Mesodermal cell (in vitro differentiated cells): ENCODE measurements at regions not wholly inside any gene's neighbourhood (a gene's known extent, or its start where the extent isn't known, plus 50 kb on each side); places are given as distances from the start of the nearest gene placed in this dataset.

Experiments
- H3K27ac ChIP-seq: 2 replicates; pipeline ENCODE4 v1.7.0; 2013; ENCODE audit warnings: mild to moderate bottlenecking, low read depth, low read length, moderate library complexity; ENCODE audit not compliant: severe bottlenecking
- H3K36me3 ChIP-seq: 2 replicates; pipeline ENCODE4 v1.7.1; 2013; ENCODE audit warnings: mild to moderate bottlenecking, low read length, moderate library complexity; ENCODE audit not compliant: control insufficient read depth, insufficient read depth
- H3K4me1 ChIP-seq: one replicate; pipeline ENCODE4 v1.7.1; 2013; ENCODE audit warnings: mild to moderate bottlenecking, low read length; ENCODE audit not compliant: insufficient read depth, control insufficient read depth, poor library complexity, severe bottlenecking
- H3K4me3 ChIP-seq: 2 replicates; pipeline ENCODE4 v1.7.0; 2013; ENCODE audit warnings: low read length, control low read depth, mild to moderate bottlenecking; ENCODE audit not compliant: insufficient read depth, poor library complexity, severe bottlenecking; ENCODE audit errors: extremely low read depth
- H3K9me3 ChIP-seq: 2 replicates; pipeline ENCODE4 v1.7.1; 2013; ENCODE audit warnings: mild to moderate bottlenecking, low read length, moderate library complexity; ENCODE audit not compliant: control insufficient read depth
- WGBS, 2 experiments: methylation state at CpG; one replicate each; pipeline ENCODE4 v1.1.5; 2013; ENCODE audit warnings: missing lambda C conversion rate in 2 of 2; ENCODE audit not compliant: insufficient coverage in 2 of 2; 5-methylcytosine and 5-hydroxymethylcytosine counted together

DNA sequence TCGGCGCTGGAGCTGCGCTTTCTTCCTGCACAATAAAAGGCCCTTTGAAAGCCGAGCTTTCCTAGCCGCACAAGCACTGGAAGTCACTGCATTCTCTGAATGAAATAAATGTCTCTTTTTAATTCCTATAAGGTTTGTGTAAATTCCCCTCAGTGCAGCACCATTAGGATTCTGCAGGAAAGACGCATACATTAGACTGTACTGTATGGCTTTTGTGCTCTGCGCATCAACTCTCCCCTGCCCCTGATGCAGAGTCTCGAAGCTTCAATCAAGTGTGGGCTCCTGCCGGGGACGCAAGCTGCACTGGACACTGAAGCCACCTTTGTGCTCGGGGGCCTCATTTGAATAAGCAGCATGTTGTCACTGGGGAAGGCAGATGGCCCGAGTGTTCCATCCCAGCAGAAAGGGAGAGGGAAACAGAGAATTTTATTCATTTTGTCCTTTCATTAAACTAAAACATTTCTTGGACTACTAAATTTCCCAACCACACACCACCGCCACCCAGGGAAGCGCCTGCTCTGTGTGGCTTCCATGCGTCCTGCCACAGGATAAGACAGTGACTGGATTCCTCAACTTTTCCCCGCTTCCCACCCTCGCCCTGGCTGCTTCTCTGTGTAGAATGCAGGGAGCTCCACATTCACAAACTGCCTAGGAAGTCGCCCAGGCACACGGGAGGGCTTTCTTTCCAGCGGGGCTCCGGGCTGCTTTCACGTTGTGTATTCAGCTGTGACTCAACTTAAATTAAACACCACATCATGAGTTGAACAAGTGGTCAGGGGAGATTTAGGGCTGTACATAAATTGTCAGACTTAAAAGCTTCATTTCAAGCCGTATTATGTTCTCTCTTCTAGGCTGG, 635.4 kb downstream of the IRX1 start:
- Histone ChIP-seq H3K27ac (no peak overlapping the region), H3K4me1 (no peaks in the 10 kb centered on the region), H3K9me3 (peaks cover 13% of the 10 kb centered on the region), H3K36me3 (no peaks in the 10 kb centered on the region), H3K4me3 (no peak overlapping the region)
- 59 to 74% methylated on average over 11 to 14 of the region's 23 CpGs for WGBS, 2 experiments

DNA sequence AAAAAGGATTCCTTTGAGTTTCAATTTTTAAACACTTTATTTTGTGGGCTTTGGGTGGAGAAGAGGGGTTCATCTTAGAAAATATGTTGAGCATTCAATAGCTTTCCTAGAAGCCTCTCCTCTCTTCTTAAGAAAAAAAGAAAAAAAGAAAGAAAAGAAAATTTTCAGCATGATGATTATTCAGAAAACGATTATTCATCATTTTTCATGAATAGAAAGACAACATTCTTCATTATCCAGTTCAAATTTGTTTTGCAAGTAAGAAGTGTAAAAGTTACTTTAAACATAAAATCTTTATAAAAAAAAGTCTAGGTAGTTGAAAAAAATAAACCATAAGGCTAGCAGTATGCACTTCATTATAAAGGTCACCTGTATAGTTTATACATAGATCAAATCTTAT, 636.5 kb downstream of the IRX1 start:
- no peak overlapping the region for H3K27ac ChIP-seq
- no peaks in the 10 kb centered on the region for H3K36me3 ChIP-seq
- no peak overlapping the region for H3K4me3 ChIP-seq
- H3K4me1 ChIP-seq, result no peaks in the 10 kb centered on the region
- no CpG with 5 or more reads among the region's 1 CpG for WGBS, 2 experiments
- peaks cover 13% of the 10 kb centered on the region for H3K9me3 ChIP-seq

DNA sequence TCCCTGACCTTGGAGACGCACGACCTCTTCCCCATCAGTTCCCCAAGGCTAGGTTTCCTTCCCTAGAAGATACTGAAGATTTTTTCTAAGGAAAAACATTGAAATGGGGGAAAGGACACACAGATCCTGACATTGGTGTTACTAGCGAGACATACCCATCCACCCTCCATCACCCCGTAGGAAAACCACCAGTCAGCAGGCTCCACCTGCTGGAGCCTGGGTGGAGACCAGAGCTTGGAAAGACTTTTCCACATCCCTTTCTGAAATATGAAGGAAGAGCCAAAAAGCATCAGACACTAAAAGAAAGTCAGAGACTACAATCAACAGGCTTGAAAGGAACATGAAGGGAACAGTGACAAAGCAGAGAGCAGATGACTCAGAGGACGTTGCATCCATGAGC, 638.0 kb downstream of the IRX1 start:
- peaks cover 13% of the 10 kb centered on the region for H3K9me3 ChIP-seq
- 80 to 83% methylated on average over 1 to 3 of the region's 5 CpGs for WGBS, 2 experiments
- no peak overlapping the region for H3K27ac ChIP-seq
- H3K36me3 ChIP-seq, result no peaks in the 10 kb centered on the region
- no peaks in the 10 kb centered on the region for H3K4me1 ChIP-seq
- no peak overlapping the region for H3K4me3 ChIP-seq

DNA sequence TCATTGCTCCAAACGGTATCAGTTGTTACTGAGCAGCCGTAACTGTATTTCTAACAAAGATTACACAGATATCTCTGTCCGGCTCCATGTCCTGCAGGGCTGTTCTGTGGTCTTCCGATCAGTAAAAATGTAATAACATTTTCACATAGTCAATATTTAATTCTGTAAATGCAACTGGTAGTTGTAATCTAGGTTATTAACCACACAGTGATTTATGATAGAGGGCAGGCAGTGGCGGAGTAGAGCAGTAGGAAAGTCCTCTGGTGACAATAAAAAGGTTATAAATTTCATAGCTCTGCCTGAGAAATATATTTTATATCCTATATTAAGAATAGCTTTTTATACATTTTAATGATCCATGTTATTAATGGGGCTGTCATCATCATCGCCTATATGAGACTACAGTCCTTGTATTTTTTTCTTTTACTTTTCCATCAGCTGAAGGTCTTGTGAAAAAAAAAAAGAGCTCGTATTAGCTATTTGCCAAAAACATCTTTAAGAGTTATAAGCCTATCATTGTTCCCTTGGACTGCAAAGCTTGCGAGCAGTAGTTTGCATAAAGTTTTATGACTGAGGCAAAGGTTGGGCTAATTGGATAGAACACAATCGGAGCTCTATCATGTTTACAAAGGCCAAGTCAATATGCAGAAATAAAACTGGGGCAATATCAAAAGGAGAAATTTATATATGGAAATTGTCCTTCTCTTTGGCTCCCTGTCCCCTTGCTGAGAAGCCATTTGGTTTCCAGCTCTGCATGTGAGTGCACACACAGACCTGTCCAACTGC, 648.0 kb downstream of the IRX1 start:
- H3K36me3 ChIP-seq, result no peaks in the 10 kb centered on the region
- no peaks in the 10 kb centered on the region for H3K4me1 ChIP-seq
- H3K27ac ChIP-seq, result no peak overlapping the region
- H3K4me3 ChIP-seq, result no peak overlapping the region
- 92 to 100% methylated on average over 2 of the region's 9 CpGs for WGBS, 2 experiments
- no peaks in the 10 kb centered on the region for H3K9me3 ChIP-seq

DNA sequence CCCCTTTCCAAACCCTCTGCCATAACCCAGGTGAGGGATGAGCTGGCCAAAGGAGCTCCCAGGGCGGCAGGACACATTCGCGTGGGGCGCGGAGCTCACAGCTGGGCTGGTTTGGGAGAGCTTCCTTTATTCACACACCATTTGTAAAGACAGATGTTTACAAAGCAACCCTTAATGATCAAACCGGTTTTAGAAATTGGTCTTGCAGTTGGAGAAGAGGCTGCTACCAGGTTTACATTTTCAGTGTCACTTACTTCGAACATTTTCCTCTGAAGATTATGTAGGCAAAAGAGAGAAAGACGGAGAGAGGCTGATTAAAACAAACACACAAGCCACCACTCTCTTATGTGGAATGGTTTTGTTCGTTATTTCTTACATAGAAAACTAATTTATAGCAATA, 648.7 kb downstream of the IRX1 start:
- no peak overlapping the region for H3K27ac ChIP-seq
- H3K4me3 ChIP-seq, result no peak overlapping the region
- H3K9me3 ChIP-seq, result no peaks in the 10 kb centered on the region
- H3K36me3 ChIP-seq, result no peaks in the 10 kb centered on the region
- H3K4me1 ChIP-seq, result no peaks in the 10 kb centered on the region
- 83% methylated on average over 2 of the region's 9 CpGs; no CpG with 5 or more reads in 1 of the 2 experiments for WGBS, 2 experiments

DNA sequence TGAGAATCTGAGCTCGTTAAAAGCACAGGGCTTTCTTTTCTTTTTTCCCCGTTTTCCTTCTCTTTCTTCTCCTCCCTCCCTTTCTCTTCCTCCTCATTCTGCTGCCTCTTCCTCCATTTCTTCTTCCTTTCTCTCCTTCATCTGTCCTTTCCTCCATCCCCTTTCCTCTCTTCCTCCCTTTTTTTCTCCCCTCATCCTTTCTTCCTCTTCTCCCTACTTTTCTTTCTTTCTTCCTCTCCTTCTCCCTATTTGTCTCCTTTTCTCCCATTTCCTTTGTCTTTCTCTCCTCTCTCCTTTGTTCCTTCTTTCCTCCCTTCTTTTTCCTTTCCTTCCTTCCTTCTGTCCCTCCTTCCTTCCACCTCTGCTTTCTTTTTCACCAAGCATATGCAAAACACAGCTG, 649.4 kb downstream of the IRX1 start:
- WGBS, 2 experiments, result 70 to 87% methylated on average over 1 of the region's 2 CpGs
- H3K4me1 ChIP-seq, result no peaks in the 10 kb centered on the region
- H3K27ac ChIP-seq, result no peak overlapping the region
- no peaks in the 10 kb centered on the region for H3K36me3 ChIP-seq
- no peaks in the 10 kb centered on the region for H3K9me3 ChIP-seq
- H3K4me3 ChIP-seq, result no peak overlapping the region

DNA sequence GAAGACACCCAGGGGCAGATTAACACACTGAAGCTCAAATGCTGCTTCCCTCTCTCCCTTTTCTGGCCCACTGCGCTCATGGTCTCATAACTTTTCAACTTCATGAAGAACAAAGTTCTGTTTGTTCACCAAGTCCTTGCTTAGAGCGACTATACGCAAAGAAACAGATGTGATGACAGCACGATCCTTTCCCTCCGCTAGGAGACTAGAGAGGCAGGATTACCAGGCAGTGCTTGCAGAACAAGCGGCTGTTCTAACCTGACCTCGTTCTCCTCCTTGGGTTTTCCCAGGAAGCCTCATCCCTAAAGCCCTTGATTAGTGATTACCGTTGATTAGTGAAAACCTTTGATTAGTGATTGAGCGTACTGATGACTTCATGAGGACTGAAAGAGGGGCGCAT, 649.9 kb downstream of the IRX1 start:
- 95 to 96% methylated on average over 7 to 9 of the region's 10 CpGs for WGBS, 2 experiments
- no peak overlapping the region for H3K27ac ChIP-seq
- H3K4me1 ChIP-seq, result no peaks in the 10 kb centered on the region
- no peak overlapping the region for H3K4me3 ChIP-seq
- H3K36me3 ChIP-seq, result no peaks in the 10 kb centered on the region
- no peaks in the 10 kb centered on the region for H3K9me3 ChIP-seq

DNA sequence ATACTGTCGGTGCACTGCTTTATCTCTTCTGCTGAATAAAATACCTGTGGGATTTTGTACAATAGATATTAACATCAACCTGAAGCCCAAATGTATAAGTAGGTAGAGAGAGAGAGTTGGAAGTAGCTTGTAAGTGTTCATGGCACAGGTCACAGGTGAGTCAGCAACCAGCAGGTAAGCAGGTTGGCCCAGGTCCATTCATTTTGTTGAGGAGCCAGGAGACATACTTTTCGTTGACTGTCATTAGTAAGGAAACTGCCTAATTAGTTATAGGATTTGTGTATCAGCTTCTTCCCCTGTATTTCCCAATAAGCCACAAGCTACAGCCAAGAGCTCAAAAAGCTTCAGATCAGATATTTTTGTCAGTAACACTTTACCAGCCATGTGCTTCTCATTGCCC, 650.8 kb downstream of the IRX1 start:
- Histone ChIP-seq H3K36me3 (no peaks in the 10 kb centered on the region), H3K4me3 (no peak overlapping the region), H3K4me1 (no peaks in the 10 kb centered on the region), H3K27ac (no peak overlapping the region), H3K9me3 (no peaks in the 10 kb centered on the region)
- WGBS, 2 experiments, result no CpG with 5 or more reads among the region's 2 CpGs

DNA sequence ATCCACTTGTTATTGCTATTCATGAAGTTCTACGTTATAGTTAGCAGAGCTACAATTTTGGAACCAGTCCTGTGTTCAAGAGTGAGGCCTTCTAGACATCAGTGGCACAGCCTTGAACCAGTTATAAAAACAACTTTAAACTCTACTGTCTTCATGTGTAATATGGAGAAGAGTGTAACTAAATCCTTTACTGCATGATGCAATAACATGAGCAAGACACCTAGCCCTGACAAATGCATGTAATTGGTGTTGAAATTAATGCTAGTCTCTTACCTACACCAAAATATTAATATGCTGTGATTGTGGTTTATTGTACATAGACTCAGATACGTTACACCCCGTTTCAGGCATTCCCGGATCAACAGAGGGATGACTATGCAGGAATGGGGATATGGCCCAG, 654.6 kb downstream of the IRX1 start:
- no peaks in the 10 kb centered on the region for H3K9me3 ChIP-seq
- WGBS, 2 experiments, result 80 to 100% methylated on average over 1 to 2 of the region's 4 CpGs

DNA sequence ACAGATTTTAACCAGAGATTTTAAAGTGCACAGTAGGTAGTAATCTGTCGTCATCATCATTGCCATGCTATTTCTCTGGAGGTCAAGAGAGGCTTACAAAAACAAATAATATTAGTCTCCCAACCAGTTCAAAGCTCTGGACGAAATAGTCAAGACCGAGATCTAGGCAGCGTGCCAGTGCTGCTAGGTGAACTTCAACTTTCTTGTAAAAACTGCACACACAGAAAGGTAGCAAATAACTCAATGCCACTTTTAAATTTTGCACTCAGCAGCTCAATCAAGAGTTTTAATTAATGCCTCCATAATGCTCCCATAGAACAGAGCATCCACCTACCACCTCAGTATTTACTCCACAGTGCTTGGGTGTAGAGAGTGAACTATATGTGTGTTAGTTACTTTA, 656.8 kb downstream of the IRX1 start:
- Histone ChIP-seq H3K4me1 (no peaks in the 10 kb centered on the region), H3K9me3 (no peaks in the 10 kb centered on the region), H3K4me3 (no peak overlapping the region), H3K27ac (no peak overlapping the region), H3K36me3 (no peaks in the 10 kb centered on the region)
- 83 to 94% methylated on average over 2 to 3 of the region's 4 CpGs for WGBS, 2 experiments

More for the DNA sequence above, 654.6 kb downstream of the IRX1 start:
- H3K4me3 ChIP-seq, result no peak overlapping the region
- no peaks in the 10 kb centered on the region for H3K4me1 ChIP-seq
- no peak overlapping the region for H3K27ac ChIP-seq
- no peaks in the 10 kb centered on the region for H3K36me3 ChIP-seq

DNA sequence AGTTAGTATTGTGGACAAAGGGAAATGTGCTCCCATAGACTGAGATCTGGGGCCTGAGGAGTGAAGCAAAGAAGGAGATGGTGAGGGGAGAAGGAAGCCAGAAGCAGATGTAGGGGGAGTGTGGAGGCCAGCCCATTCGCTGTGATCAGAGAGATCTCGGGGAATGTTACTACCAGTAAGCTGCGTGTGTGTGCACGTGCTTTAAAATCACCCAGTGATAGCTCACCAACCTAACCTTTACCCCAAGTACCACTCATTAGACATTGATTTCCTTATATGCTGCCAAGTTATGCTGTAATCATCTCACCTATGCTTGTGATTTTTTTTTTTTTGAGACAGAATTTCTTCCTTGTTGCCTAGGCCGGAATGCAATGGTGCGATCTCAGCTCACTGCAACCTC, 659.1 kb downstream of the IRX1 start:
- H3K9me3 ChIP-seq, result no peaks in the 10 kb centered on the region
- no peak overlapping the region for H3K27ac ChIP-seq
- H3K36me3 ChIP-seq, result no peaks in the 10 kb centered on the region
- 96 to 100% methylated on average over 2 to 4 of the region's 6 CpGs for WGBS, 2 experiments
- H3K4me1 ChIP-seq, result no peaks in the 10 kb centered on the region
- H3K4me3 ChIP-seq, result no peak overlapping the region
